DND-41 (cell line): ENCODE measurements at regions not wholly inside any gene's neighbourhood (a gene's known extent, or its start where the extent isn't known, plus 50 kb on each side); places are given as distances from the start of the nearest gene placed in this dataset.

Experiments used
- CTCF ChIP-seq: IDR thresholded peaks from 2 replicates; pipeline ENCODE4 v1.5.1; 2012; ENCODE audit warnings: borderline replicate concordance, low read length, moderate library complexity, mild to moderate bottlenecking; ENCODE audit not compliant: poor library complexity, severe bottlenecking; ENCODE audit errors: extremely low read depth
- EZH2 ChIP-seq: IDR thresholded peaks from 3 replicates; pipeline ENCODE4 v1.6.1; 2012; ENCODE audit warnings: borderline replicate concordance, low read depth, mild to moderate bottlenecking, moderate library complexity, low read length, inconsistent platforms; ENCODE audit not compliant: severe bottlenecking

GRCh38 chr13:111004444-111004843 lies 89.6 kb upstream of the ANKRD10 start:
- no peak for TF ChIP-seq EZH2
- no peak for TF ChIP-seq CTCF
